ENCODE measurements at regions not wholly inside any gene's neighbourhood (a gene's known extent, or its start where the extent isn't known, plus 50 kb on each side); places are given as distances from the start of the nearest gene placed in this dataset.

DNA sequence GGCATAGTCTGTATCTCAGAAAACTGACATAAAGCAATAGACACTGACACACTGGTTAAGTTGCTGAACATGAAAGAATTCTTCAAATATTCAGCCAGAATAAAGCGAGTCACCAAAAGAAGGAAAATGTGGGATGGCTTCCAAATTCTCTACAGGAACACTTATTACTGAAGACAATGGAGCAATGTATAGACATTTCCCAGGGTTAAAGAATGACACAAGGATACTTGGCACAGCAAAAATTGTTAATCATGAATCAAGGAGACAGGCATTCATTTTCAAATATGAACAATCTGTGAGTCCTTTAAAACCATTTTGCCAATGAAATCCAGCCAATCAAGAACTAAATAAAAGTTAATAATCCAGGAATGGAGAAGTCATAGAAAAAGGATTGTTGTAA lies 92.5 kb downstream of the MTX3 start:
- intact Hi-C loops (cut with DNase I): no loop called here
- no peaks in the 10 kb centered on the region for H3K4me1 ChIP-seq
- DNase-seq (no peak), ATAC-seq (no peak)
- TF ChIP-seq, protein P1, sequence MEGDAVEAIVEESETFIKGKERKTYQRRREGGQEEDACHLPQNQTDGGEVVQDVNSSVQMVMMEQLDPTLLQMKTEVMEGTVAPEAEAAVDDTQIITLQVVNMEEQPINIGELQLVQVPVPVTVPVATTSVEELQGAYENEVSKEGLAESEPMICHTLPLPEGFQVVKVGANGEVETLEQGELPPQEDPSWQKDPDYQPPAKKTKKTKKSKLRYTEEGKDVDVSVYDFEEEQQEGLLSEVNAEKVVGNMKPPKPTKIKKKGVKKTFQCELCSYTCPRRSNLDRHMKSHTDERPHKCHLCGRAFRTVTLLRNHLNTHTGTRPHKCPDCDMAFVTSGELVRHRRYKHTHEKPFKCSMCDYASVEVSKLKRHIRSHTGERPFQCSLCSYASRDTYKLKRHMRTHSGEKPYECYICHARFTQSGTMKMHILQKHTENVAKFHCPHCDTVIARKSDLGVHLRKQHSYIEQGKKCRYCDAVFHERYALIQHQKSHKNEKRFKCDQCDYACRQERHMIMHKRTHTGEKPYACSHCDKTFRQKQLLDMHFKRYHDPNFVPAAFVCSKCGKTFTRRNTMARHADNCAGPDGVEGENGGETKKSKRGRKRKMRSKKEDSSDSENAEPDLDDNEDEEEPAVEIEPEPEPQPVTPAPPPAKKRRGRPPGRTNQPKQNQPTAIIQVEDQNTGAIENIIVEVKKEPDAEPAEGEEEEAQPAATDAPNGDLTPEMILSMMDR (IDR thresholded peaks at IDR 0.05): no peak
- no peak for TF ChIP-seq POLR2A (IDR thresholded peaks at IDR 0.05)
- no peak overlapping the region for H3K4me3 ChIP-seq
- WGBS, 2 donors: 53 to 65% methylated on average over 1 of the region's 1 CpG
- H3K36me3 ChIP-seq (replicated peaks in 1 of 2; ENCODE audit: insufficient read depth in 1 of 2, low read depth in 2 of 2): no peaks in the 10 kb centered on the region
- no peaks in the 10 kb centered on the region for H3K9me3 ChIP-seq
- no peaks in the 10 kb centered on the region for H3K27me3 ChIP-seq
- H3K27ac ChIP-seq: no peak overlapping the region

DNA sequence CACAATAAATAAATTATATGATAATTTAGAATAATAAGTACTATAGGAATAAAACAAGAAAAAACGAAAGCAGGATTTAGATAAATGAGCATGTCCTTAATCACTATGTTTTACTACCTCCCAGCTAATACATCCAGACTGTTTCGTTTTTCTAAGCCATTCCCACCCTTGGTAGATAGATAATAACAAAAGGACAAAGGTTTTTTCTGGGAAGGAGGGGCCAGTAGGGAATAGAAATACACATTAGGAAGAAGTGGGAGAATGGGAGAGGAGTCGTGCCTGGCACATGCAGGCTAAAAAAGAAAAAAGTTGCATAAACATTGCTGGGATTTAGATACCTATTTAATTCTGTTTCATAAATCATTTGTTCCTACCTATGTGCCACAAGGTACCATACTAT lies 97.1 kb downstream of the MTX3 start:
- TF ChIP-seq, protein P1 (IDR thresholded peaks at IDR 0.05): no peak
- TF ChIP-seq POLR2A (IDR thresholded peaks at IDR 0.05): no peak
- Histone ChIP-seq H3K27ac (no peak overlapping the region), H3K9me3 (no peaks in the 10 kb centered on the region), H3K36me3 (replicated peaks in 1 of 2; ENCODE audit: insufficient read depth in 1 of 2, low read depth in 2 of 2) (no peaks in the 10 kb centered on the region), H3K27me3 (no peaks in the 10 kb centered on the region), H3K4me3 (no peak overlapping the region), H3K4me1 (no peaks in the 10 kb centered on the region)
- no peak for DNase-seq
- ATAC-seq: no peak
- intact Hi-C loops (cut with DNase I): no loop called here
- WGBS, 2 donors: 39 to 44% methylated on average over 3 of the region's 3 CpGs

DNA sequence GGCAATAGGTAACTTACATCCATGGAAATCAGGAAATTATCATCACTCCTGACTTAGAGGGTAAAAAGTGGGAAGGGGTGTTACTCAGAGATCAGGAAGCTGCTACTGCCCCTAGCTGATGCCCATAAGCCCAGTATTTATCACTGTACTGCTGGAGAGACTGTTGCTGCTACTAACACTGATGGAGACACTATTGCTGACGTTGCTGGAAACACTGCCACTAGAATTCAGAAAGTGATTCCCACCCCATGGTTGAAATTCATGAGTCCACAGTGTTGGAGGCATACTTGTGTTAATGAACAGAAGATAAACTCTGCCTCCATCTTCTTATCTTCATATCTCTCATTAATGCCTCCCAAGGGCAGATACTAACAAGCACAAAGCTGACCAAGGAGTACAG lies 97.6 kb downstream of the MTX3 start:
- DNase-seq: no peak
- no peak for ATAC-seq
- TF ChIP-seq, protein P1 (IDR thresholded peaks at IDR 0.05): no peak
- TF ChIP-seq POLR2A (IDR thresholded peaks at IDR 0.05): no peak
- no peaks in the 10 kb centered on the region for H3K27me3 ChIP-seq
- no peaks in the 10 kb centered on the region for H3K4me1 ChIP-seq
- intact Hi-C loops (cut with DNase I): no loop called here
- WGBS, 2 donors: 57 to 88% methylated on average over 1 of the region's 1 CpG
- no peak overlapping the region for H3K4me3 ChIP-seq
- no peaks in the 10 kb centered on the region for H3K36me3 ChIP-seq (replicated peaks in 1 of 2; ENCODE audit: insufficient read depth in 1 of 2, low read depth in 2 of 2)
- no peak overlapping the region for H3K27ac ChIP-seq
- no peaks in the 10 kb centered on the region for H3K9me3 ChIP-seq

DNA sequence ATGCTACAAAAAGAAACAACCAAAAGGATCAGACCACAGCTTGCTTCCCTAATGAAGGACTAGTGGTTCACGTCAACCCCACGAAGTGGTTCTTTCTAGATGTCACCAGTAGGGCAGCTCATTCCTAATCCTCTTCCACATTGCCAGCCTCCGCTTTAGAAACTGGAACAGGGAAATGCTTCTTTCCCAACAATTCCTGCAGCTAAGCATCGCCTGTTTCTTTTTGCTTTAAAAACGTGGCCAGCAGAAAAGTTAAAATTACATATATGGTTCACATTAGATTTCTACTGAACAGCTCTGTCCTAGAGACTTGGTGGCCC lies 100.2 kb downstream of the MTX3 start:
- Histone ChIP-seq H3K4me3 (no peak overlapping the region), H3K36me3 (replicated peaks in 1 of 2; ENCODE audit: insufficient read depth in 1 of 2, low read depth in 2 of 2) (no peaks in the 10 kb centered on the region), H3K27ac (no peak overlapping the region), H3K27me3 (no peaks in the 10 kb centered on the region), H3K4me1 (no peaks in the 10 kb centered on the region), H3K9me3 (no peaks in the 10 kb centered on the region)
- no peak for ATAC-seq
- WGBS, 2 donors: 74 to 87% methylated on average over 5 of the region's 5 CpGs
- intact Hi-C loops (cut with DNase I): no loop called here
- TF ChIP-seq, protein P1 (IDR thresholded peaks at IDR 0.05): no peak
- TF ChIP-seq POLR2A (IDR thresholded peaks at IDR 0.05): no peak
- DNase-seq: no peak

DNA sequence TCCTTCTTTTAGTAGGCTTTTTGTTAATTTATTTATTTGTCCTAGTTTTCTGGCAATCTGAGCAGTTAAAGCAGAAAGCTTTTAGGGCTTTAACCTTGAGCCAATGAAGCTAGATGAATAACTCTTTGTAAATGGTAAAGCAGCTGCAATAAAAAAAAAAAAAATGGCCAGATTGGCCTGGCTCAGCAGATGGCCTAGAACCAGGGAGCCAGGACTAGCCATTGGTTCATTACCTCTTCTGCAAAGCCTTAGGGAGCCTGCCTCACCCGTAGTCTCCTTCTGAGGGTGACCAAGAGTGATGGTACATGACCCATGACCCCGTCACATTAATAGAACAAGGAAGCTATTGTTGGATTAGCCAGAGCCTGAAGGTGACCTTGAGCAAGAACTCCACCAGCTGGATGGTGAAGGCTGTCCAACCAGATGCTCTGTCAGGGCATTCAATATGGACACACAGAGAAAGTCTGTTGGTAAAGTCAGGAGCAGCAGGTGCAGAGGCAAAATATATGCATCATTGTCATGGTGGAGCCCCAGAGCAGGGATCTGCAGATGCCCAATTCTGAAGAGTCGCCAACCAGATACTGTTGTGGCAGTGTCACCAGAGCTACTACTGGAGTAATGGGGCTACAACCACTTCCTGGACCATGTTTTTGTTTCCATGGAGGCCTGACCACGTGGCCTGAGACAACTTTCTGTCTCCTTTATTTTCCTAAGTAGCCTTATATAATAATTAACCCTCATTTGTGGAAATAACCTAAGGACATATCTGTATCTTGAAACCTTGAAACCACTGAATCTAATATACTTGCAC lies 100.7 kb downstream of the MTX3 start:
- no peak for ATAC-seq
- WGBS, 2 donors: 51 to 77% methylated on average over 4 of the region's 4 CpGs

More for the DNA sequence above, 100.7 kb downstream of the MTX3 start:
- no peaks in the 10 kb centered on the region for H3K4me1 ChIP-seq
- no peaks in the 10 kb centered on the region for H3K9me3 ChIP-seq
- intact Hi-C loops (cut with DNase I): no loop called here
- H3K27ac ChIP-seq: no peak overlapping the region
- H3K36me3 ChIP-seq (replicated peaks in 1 of 2; ENCODE audit: insufficient read depth in 1 of 2, low read depth in 2 of 2): no peaks in the 10 kb centered on the region
- no peak for TF ChIP-seq POLR2A (IDR thresholded peaks at IDR 0.05)
- TF ChIP-seq, protein P1 (IDR thresholded peaks at IDR 0.05): no peak
- no peaks in the 10 kb centered on the region for H3K27me3 ChIP-seq
- H3K4me3 ChIP-seq: no peak overlapping the region
- no peak for DNase-seq

Measured in body of pancreas (tissue), 4 donors.